Common myeloid progenitor, CD34-positive (primary cell): ENCODE measurements at regions not wholly inside any gene's neighbourhood (a gene's known extent, or its start where the extent isn't known, plus 50 kb on each side); places are given as distances from the start of the nearest gene placed in this dataset.

Experiments
- CTCF ChIA-PET: fragments of 350-600 bp; sonication (Branson Sonifier 250); formaldehyde crosslinking; loops from one replicate; lab custom pipeline; 2021; ENCODE audit warnings: antibody characterized with exemption; lab: Charles Lee
- POLR2A ChIA-PET: fragments of 350-600 bp; sonication (Branson Sonifier 250); formaldehyde crosslinking; loops from one replicate; lab custom pipeline; 2021; ENCODE audit warnings: antibody characterized with exemption; lab: Charles Lee
- DNase-seq, 3 donors: peaks; one replicate each; pipeline versions ENCODE4 v3.0.0 to v3.0.0-alpha.2; 2013
- H3K27ac ChIP-seq, 2 experiments: 1 replicate in 1 of 2; 2 replicates in 1 of 2; pipeline ENCODE4 v1.7.0; 2013; ENCODE audit warnings: inconsistent platforms in 2 of 2, low read length in 2 of 2, mild to moderate bottlenecking in 2 of 2, low read depth in 1 of 2, moderate library complexity in 1 of 2; ENCODE audit not compliant: severe bottlenecking in 2 of 2, insufficient read depth in 1 of 2, poor library complexity in 1 of 2
- H3K27me3 ChIP-seq, 5 experiments: replicated peaks in 2 of 5; 1 replicate in 3 of 5; 2 replicates in 2 of 5; pipeline versions ENCODE4 v1.6.1 to v1.7.0; 2013; ENCODE audit warnings: low read length in 4 of 5, mild to moderate bottlenecking in 2 of 5, moderate library complexity in 2 of 5, inconsistent platforms in 1 of 5; ENCODE audit not compliant: insufficient read depth in 5 of 5, control insufficient read depth in 4 of 5
- H3K36me3 ChIP-seq, 4 experiments: 1 replicate in 2 of 4; 2 replicates in 2 of 4; pipeline versions ENCODE4 v1.6.1 to v1.7.0; 2013; ENCODE audit warnings: low read length in 3 of 4, control low read depth in 1 of 4, mild to moderate bottlenecking in 1 of 4; ENCODE audit not compliant: control insufficient read depth in 4 of 4, insufficient read depth in 4 of 4
- H3K4me1 ChIP-seq, 4 experiments: 1 replicate in 3 of 4; 2 replicates in 1 of 4; pipeline versions ENCODE4 v1.6.1 to v1.7.1; 2013; ENCODE audit warnings: low read length in 3 of 4, mild to moderate bottlenecking in 3 of 4, control low read depth in 1 of 4, inconsistent platforms in 1 of 4, moderate library complexity in 1 of 4; ENCODE audit not compliant: control insufficient read depth in 4 of 4, insufficient read depth in 4 of 4; ENCODE audit errors: control extremely low read depth in 1 of 4
- H3K4me3 ChIP-seq, 7 experiments: 1 replicate in 4 of 7; 2 replicates in 3 of 7; pipeline versions ENCODE4 v1.5.1 to v1.7.0; 2013; ENCODE audit warnings: mild to moderate bottlenecking in 7 of 7, low read length in 6 of 7, moderate library complexity in 6 of 7, inconsistent platforms in 2 of 7, low read depth in 2 of 7, control low read depth in 1 of 7; ENCODE audit not compliant: insufficient read depth in 4 of 7, control insufficient read depth in 1 of 7; ENCODE audit errors: extremely low read depth in 1 of 7
- H3K9me3 ChIP-seq, 5 experiments: 1 replicate in 4 of 5; 2 replicates in 1 of 5; pipeline versions ENCODE4 v1.6.1 to v1.7.1; 2013; ENCODE audit warnings: low read length in 4 of 5, mild to moderate bottlenecking in 2 of 5, inconsistent platforms in 1 of 5, low read depth in 1 of 5, moderate library complexity in 1 of 5; ENCODE audit not compliant: control insufficient read depth in 4 of 5, insufficient read depth in 2 of 5; ENCODE audit errors: control extremely low read depth in 1 of 5
- WGBS: methylation state at CpG from one replicate; pipeline ENCODE4 v1.1.5; 2013; ENCODE audit not compliant: insufficient coverage; 5-methylcytosine and 5-hydroxymethylcytosine counted together

DNA sequence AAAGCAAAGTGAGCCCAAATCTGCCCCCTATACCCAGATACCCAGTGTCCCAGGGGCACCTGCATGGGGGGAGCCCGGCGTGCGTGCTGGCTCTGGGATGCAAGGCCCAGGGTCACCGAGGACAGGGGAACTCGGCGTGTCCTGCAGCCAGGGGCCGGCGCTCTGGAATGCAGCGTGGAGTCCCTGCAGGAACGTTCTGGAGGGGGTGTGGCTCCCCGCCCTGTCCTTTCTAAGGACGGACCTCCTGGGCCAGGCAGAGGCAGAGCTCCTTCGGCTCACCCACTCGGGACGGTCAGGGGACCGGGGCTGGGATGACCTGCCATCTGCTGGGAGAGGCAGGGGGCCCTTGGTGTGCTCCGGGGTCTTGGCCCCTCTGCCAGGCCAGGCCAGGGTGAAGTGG, 1196.8 kb downstream of the BRD1 start:
- Histone ChIP-seq H3K27ac (no peak overlapping the region), H3K4me3 (no peak overlapping the region), H3K9me3 (no peaks in the 10 kb centered on the region), H3K4me1 (peaks cover 0 to 15% (median 6%) of the 10 kb centered on the region in 4 experiments), H3K36me3 (no peaks in the 10 kb centered on the region), H3K27me3 (no peaks in the 10 kb centered on the region)
- ChIA-PET CTCF (no interaction called here), POLR2A (no interaction called here)
- WGBS, result 97% methylated on average over 16 of the region's 17 CpGs
- no peak for DNase-seq

DNA sequence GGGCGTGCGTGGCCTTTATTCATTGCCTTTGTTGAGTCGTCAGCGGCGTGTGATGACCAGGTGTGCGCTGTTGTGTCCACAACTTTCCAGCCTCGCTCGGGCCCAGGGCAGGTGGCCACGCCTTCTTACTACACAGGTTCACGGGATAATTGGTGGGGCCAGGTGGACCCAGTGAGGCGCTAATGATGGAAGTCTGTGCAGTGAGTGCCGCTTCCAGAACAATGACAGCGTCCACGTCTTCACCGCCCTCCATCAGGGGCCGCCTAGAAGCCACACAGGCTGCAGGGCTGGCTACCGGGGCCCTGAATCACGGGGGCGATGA, 1197.3 kb downstream of the BRD1 start:
- no peak overlapping the region for H3K4me3 ChIP-seq
- no peak for DNase-seq
- WGBS, result 95% methylated on average over 18 of the region's 19 CpGs
- no peaks in the 10 kb centered on the region for H3K9me3 ChIP-seq
- H3K36me3 ChIP-seq, result no peaks in the 10 kb centered on the region
- H3K27ac ChIP-seq, result no peak overlapping the region
- CTCF ChIA-PET, result no interaction called here
- no peaks in the 10 kb centered on the region for H3K27me3 ChIP-seq
- H3K4me1 ChIP-seq, result peaks cover 0 to 10% (median 3%) of the 10 kb centered on the region in 4 experiments
- POLR2A ChIA-PET, result no interaction called here

DNA sequence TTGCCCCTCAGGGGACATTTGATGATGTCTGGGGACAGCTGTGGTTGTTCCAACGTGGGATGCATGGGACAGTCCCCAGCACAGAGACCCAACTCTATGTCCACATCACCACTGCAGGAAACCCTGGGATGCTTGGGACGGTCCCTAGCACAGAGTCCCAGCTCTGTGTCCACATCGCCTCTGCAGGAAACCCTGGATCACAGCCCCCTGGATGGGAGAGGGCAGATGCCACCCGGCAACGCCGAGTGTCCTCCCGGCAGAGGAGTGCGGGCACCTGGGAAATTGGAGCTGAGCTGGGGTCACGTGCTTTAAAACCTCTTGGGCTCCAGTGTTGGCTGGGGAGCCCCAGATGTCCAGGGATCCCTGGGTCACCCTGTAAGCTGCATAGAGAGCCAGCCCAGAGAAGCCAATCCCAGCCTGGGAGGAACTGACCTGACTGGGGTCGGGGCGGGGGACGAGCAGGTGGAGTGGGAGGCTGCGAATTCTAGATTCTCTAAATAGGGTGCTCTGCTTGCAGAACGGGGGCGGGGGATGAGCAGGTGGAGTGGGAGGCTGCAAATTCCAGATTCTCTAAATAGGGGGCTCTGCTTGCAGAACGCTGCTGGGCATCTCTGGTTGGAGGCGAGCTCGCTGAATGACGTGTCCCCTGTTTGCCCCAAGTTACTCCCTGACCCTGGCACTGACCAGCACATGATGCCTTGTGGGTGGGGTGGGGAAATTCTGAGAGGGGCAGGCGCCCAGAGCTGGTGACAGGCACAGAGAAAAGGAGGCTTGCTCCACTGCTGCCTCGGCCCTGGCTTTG, 1197.8 kb downstream of the BRD1 start:
- H3K36me3 ChIP-seq, result no peaks in the 10 kb centered on the region
- H3K9me3 ChIP-seq, result no peaks in the 10 kb centered on the region
- H3K4me3 ChIP-seq, result no peak overlapping the region
- no peaks in the 10 kb centered on the region for H3K27me3 ChIP-seq
- POLR2A ChIA-PET, result no interaction called here
- H3K4me1 ChIP-seq, result peaks cover 0 to 4% (median 0%) of the 10 kb centered on the region in 4 experiments
- DNase-seq, result no peak
- H3K27ac ChIP-seq, result no peak overlapping the region
- CTCF ChIA-PET, result no interaction called here
- 96% methylated on average over 19 of the region's 21 CpGs for WGBS

DNA sequence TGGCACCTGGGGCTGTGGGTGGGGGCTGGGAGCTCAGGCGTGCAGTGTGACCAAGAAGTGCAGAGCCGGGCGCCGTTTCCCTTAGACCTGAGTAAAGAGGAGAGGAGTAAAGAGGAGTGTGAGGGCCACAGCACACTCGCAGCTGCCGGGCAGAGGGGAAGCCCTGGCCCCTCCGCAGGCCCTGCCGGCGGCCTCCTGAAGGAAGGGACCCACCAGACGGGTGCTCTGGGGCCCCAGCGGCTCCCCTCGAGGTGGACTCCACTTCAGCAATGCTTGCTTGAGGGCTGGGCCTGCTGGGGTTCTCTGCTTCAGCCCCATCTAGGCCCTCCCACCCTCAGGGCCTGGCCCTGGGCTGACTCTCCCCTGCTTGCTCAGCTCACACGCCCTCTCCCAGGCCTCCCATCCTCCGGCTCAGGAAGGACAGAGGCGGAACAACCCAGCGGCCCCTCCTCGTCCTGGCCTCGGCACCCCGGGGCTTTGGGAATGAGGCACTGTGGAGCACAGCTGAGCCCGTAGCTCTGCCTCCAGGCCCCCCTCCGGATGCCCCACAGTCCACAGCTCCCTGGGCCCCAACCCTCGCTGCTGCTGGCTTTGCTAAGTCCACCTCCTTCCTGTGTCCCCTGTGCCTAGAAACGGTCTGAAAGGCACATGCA, 1198.7 kb downstream of the BRD1 start:
- CTCF ChIA-PET, result no interaction called here
- Histone ChIP-seq H3K27me3 (no peaks in the 10 kb centered on the region), H3K27ac (no peak overlapping the region), H3K9me3 (no peaks in the 10 kb centered on the region), H3K36me3 (no peaks in the 10 kb centered on the region), H3K4me1 (no peaks in the 10 kb centered on the region), H3K4me3 (no peak overlapping the region)
- no peak for DNase-seq
- 87% methylated on average over 22 of the region's 23 CpGs for WGBS
- POLR2A ChIA-PET, result no interaction called here

DNA sequence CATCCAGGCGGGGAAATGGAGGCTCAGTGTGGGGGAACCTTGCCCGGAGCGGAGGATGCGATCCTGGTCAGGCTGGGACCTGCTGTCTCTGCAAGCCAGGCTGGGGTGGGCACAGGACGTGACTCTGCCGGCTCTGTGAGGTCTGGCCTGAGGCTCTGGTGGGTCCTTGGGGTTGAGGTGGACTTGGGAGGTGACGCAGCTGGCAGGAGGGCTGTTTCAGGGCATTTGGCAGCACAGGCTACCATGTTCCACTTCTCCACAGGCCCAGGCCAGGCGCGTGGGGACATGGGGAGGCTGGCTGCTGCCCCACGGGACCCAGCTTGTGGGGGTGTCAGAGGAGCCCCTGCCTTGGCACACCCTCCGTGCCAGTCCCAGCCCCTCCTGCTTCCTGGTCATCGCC, 1199.7 kb downstream of the BRD1 start:
- CTCF ChIA-PET, result no interaction called here
- 95% methylated on average over 11 of the region's 12 CpGs for WGBS
- H3K9me3 ChIP-seq, result no peaks in the 10 kb centered on the region

DNA sequence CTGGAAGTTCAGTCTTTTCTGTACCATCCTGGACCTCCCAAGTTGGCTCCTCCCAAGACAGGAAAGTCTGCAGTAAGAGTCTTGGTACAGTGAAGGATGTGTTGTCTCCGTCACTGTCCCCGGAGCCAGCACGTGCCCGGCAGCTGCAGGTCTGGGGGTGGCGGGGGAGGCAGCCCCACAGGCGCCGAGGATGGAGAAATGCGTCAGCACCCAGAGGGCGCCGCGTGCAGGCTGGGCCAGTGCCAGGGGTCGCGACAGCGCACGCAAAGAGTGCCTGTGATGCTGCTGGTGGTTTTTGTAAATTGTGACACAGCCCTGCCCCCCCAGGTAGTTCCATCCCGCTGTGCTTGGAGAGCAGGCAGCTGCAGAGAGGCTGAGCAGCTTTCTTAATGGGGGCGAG, 1200.5 kb downstream of the BRD1 start:
- 78% methylated on average over 17 of the region's 17 CpGs for WGBS
- H3K9me3 ChIP-seq, result no peaks in the 10 kb centered on the region
- POLR2A ChIA-PET, result no interaction called here

More for the DNA sequence above, 1199.7 kb downstream of the BRD1 start:
- Histone ChIP-seq H3K4me1 (no peaks in the 10 kb centered on the region), H3K27me3 (no peaks in the 10 kb centered on the region), H3K27ac (no peak overlapping the region), H3K36me3 (no peaks in the 10 kb centered on the region), H3K4me3 (no peak overlapping the region)
- POLR2A ChIA-PET, result no interaction called here
- DNase-seq, result no peak

DNA sequence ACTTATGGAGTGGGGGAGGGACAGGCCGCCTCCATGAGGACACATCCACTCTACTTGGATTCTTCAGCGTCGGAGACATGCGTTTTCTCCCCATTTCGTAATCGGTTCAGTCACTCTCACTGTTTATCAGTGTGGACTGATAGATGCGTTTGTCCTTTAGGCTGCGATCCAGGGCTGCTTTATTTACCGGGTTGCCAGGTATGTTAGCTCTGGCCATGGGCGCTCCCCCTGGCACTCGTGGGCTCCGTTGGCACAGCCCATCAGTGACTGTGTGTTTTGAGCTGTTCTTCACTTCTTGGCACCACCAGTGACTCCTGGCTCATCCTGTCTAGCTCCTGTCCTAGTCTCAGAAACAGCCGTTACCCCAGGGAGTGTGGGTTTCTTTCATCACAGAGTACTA, 1203.3 kb downstream of the BRD1 start:
- WGBS, result 84% methylated on average over 11 of the region's 13 CpGs
- Histone ChIP-seq H3K4me3 (no peak overlapping the region), H3K27me3 (no peaks in the 10 kb centered on the region), H3K36me3 (no peaks in the 10 kb centered on the region), H3K4me1 (no peaks in the 10 kb centered on the region), H3K9me3 (no peaks in the 10 kb centered on the region), H3K27ac (no peak overlapping the region)
- ChIA-PET POLR2A (no interaction called here), CTCF (no interaction called here)
- DNase-seq, result no peak

More for the DNA sequence above, 1200.5 kb downstream of the BRD1 start:
- Histone ChIP-seq H3K27me3 (no peaks in the 10 kb centered on the region), H3K36me3 (no peaks in the 10 kb centered on the region), H3K4me3 (no peak overlapping the region), H3K27ac (no peak overlapping the region), H3K4me1 (no peaks in the 10 kb centered on the region)
- no peak for DNase-seq
- CTCF ChIA-PET, result no interaction called here
